HG02870 (cell line): ENCODE measurements at regions not wholly inside any gene's neighbourhood (a gene's known extent, or its start where the extent isn't known, plus 50 kb on each side); places are given as distances from the start of the nearest gene placed in this dataset.

ENCODE experiments used
- ATAC-seq: cut with Tn5 transposase; IDR thresholded peaks from one replicate; pipeline ENCODE4 v1.9.1; 2021; ENCODE audit warnings: mild to moderate bottlenecking, moderate library complexity; ENCODE audit not compliant: unreplicated experiment

DNA sequence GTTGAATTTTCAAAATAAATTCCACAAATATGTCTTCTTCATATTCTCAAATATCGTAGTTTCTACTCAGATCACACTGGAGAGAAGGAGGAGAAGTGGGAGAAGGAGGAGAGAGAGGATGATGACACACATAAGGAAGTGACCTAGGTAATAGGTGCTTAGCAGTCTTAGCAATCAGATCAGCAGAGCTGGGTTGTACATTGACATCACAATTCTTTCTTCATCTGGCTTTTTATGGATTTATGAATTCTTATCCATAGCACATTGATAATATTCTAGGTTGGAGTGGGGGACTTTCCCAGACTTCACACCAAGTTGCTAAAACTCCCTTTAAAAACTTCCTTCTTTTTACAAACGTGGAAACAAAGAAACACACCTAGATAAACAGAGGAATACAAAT lies 86.9 kb downstream of the FGF9 start:
- no peak for ATAC-seq

DNA sequence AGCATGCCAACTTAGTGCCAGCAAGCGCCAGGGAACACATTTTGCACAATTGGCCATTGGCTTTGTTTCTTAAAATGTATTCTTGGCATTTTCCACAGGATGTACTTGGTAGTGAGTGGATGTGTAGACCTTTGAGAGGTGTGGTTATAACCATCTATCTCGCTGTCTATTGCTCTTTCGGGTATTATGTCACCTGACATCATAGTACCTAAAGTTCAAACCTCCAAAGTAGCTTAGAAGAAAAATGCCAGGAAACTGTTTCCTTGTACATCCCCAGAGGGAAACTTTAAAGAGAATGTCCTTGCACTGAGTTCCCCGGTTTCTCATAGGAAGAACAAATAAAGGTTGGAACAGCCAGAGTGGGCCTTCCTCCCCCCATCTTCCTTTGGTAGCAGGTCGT lies 87.6 kb downstream of the FGF9 start:
- no peak for ATAC-seq

DNA sequence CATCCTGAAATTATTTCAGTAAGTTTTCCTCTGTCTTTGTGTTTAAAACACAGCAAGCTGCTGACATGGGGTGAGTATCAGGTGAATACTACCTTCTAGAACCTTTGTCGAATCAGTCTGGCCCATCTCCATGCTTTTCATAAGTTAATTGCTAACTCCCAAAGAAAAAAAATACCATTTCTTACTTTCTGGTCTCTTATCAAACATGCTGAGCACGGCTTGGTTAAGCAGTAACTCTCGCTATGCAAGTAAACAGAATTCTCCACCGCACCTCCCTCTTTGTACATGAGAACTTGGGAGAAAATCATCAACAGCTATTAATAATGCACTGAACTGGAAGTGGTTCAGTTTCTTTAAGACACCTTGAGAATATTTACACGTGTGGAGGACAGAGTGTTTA lies 88.6 kb downstream of the FGF9 start:
- no peak for ATAC-seq

DNA sequence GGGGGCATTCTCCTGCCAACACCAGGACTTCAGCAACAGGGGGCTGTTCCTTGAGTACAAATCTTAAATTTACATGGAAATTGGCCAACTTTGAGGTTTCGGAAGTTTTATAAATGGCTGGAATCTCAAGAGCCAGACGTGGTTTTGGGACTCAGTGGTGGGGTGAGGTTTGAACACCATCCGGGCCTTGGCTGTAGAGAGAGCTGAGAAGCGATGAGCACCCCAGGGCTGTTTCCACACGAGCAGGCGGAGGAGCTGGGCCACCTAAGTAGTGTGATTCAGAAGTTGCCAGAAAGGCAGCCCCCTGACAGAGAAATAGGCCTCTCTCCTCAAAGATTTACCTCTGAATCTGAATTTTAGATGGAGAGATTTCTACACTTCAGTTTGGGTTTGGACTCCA lies 89.0 kb downstream of the FGF9 start:
- no peak for ATAC-seq

DNA sequence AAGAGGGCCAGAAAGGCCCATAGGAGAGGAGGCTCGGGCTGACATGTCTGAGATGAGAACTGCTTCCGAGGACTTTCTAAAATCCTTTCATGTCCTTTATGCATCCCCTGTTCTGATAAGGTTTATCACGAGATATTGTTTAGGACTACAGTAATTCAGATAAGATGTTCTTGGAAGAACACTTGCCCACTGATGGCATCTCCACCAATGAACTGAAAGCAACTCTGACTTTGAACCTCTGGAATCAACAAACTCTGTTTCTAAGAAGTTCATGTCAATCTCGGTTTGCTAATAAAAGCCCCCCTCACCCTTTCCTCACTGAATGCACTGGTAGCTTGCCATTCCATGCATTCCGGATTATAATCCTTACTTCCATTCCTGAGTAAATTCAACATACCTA lies 90.9 kb downstream of the FGF9 start:
- ATAC-seq: no peak

DNA sequence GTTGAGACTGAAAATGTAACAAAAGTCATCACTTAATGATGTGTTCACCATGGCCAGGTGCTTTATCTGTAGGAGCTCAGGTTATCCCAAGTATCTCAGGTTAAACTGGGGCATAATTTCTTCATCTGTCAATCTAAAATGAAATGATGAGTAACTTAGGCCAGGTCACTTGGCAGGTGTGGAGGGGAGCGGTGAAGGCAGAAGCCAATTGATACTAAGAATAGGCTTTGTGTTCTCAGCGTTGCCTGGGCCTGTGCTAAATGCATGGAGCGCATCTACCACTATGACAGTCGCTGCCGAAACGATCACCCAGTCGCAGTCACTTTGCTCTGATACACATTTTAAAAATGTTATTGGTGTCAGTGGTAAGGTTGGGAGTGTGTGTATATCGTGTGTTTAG lies 91.6 kb downstream of the FGF9 start:
- no peak for ATAC-seq

DNA sequence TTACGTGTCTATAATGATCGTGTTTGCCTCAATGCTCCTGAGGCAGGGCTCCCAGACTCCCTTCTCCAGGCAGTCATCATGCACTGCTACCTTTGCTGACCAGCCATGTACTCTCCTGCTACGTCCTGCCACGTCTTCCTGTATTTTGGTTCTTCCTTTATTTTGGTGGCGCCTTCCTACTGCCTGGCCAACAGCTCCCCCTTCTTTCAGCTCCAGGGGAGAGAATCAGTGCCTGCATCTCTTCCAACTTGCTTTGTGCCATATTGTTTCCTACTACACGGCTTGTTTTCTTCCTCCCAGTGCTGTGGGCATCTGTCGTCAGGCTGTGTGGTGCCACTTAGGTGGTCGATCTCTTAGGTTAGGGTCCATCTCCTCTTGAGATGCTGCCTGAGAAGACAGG lies 96.2 kb downstream of the FGF9 start:
- ATAC-seq: no peak

DNA sequence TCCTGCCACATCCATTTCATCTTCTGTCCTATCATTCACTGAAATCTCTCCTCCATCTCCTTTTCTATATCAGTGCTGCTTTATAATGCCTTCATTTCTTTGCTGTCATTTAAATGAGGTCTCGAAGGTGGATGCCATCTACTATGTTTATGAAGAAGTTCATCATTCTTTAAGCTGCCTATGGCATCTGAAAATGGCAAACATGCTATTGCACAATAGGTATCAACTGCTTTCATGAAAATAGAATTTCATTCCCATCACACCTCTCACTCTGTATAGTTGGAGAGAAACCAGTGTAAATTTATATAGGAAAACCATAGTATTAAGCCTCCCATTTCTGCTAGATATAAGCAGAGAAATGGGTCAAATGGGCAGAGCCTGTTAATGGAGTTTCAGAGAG lies 100.2 kb downstream of the FGF9 start:
- ATAC-seq: no peak

DNA sequence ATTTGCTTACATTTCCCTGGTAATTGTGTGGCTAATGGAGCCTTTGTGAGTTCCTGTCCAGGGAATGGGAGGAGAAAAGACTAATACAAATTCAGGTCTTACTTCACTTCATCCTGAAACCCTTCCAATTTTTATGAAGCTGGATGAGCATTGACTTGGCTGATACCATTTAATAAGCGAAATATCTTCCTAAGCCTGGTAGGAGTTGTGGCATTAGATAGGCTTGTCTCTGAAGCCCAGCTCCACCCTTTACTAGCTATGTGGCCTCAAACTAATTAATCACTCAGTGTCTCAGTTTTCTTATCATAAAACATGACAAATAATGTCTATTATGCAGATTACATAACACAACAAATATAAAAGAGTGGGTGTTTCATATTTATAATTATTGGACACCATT lies 106.3 kb downstream of the FGF9 start:
- ATAC-seq: no peak

DNA sequence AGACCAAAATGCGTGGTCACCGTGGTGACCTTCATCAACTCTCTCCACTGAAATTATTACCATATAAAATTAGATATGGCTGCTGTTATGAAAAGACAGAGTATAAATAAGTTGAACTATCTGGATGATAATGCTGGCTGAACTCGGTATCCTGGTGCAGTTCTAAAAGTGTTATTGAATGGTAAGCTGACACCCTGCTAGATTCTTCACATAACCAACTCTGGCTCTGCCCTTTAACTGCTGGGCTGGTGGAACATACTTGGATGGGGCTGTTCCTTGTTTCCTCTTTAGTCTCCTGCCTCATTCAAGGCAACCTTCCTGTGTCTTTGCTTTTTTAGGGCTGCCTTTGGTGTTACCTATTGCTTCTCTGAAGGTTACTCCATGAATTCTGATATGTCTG lies 106.9 kb downstream of the FGF9 start:
- ATAC-seq: no peak

DNA sequence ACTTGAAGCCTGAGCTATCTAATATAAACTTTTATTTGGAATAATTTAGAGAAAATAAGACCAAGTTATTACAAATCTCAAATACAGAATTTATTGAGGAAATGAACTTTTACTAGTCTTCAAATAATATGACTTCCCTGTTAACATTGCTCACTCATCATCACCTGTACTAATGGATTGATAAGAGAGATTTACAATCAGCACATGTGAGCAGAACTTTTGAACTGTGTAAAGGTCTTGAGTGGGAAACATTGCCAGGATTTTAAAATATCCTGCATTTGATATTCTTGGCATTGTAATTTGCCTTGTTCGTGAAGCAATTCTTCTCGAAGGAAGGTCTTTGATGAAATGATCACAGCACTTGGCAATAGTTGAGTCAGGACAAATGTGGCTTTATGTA lies 111.9 kb downstream of the FGF9 start:
- no peak for ATAC-seq

DNA sequence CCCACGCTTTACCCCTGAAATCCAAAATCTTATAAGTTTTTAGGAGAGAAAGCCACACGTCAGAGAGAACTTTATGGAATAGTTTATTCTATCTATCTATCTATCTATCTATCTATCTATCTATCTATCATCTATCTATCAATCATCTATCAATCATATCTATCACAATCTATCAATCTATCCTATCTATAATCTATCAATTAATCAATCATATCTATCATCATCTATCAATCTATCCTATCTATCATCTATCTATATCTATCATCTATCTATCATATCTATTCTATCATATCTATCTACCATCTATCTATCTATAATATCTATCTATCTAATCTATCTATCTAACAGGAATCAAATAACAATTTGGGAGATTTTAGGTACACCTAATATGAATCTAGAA lies 115.1 kb downstream of the FGF9 start:
- no peak for ATAC-seq

DNA sequence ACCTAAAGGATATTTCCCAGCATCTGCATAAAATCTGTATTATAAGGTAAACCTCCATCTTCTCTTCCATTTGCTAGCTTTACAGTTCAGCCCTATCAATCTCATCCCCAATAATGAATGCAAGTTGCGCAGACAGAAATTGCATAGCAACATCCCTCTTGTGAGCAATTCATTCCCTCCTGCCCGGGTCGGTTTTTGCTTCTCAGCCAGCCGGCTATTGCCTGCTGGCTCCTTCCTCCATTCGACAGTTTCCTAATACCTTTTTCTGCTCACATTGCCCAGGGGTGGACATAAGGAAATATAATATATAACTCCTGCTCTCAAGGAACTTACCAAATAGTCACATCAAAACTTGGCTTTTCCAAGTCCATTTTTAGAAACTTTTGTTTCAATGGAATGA lies 125.2 kb downstream of the FGF9 start:
- ATAC-seq: no peak

DNA sequence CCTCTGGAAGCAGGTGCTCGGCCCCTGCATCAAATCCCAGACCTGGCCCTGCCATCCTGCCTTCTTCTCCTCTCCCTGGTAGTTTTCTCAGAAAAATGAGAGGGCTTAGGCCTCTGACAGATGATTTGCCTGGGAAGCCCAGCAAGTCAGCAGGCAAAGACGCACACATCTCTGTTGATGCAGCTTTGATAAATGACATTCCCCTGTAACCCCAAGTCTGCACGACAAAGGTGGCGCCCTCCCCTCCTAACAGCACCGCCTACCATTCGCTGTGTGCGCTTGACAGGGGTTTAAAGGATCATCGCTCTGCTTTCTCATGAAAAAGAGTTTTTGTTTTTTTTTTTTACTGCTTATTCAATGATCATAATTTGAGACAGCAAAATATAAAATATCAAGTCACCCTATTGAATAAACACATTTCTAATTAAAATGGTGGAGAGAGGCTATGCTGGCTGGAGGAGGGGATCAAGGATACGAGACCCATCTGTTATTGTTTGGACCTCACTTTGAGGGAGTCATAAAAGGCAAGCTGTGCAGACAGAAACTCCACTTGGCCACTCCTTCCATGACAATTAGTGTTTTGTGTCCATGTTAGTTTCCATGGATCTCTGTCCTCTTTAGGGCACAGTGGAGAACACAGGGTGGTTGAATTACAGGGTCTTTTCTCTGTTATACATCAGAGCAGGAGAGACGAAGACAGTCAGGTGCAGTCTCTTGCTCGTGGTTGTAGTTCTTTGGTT lies 126.1 kb downstream of the FGF9 start:
- no peak for ATAC-seq

DNA sequence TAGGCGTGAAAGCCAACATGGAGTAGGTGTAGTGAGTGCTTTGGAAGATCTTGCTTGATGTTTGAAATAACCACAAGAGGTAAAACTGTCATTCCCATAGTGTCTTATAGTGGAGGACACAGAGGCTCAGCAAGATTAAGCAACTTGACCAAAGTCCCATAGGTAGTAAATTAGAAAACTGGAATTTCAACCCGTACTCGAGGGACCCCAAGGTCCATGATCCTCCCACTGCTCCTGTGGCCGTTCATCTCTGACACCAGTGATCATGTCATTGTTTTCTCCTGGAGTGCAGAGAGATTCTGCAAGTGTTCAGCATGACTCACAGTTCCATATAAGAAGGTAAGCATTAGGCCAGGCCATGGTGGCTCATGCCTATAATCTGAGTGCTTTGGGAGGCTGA lies 126.9 kb downstream of the FGF9 start:
- ATAC-seq: no peak

DNA sequence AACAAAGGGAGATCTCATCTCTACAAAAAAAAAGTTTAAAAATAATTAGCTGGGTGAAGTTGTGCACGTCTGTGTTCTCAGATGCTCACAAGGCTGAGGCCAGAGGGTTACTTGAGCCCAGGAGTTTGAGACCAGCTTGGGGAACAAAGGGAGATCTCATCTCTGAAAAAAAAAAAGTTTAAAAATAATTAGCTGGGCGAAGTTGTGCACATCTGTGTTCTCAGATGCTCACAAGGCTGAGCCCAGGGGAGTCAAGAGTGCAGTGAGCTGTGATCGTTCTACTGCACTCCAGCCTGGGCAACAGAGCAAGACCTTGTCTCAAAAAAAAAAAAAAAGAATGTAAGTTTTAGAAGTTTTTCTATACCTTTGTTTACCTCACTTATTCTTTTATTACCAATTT lies 127.3 kb downstream of the FGF9 start:
- ATAC-seq: no peak

DNA sequence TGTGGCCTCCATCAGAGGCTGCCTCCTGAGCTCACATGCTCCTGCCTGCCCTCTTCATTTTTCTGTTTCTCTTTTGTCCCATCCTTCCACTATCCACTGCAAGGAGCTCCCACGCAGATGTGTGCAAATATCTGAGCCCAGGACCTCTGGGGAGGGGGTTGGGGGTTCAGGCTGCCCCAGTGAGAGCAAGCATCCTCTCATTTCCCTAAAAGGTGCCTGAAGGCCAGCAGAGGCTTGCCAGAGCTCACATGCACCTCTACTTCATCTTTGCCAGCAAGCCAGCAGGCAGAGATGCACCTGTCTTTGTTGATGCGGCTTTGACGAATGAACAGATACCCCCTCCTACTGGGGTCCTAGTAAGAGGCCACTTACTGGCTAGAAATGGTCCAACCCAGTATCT lies 128.8 kb downstream of the FGF9 start:
- ATAC-seq: no peak

DNA sequence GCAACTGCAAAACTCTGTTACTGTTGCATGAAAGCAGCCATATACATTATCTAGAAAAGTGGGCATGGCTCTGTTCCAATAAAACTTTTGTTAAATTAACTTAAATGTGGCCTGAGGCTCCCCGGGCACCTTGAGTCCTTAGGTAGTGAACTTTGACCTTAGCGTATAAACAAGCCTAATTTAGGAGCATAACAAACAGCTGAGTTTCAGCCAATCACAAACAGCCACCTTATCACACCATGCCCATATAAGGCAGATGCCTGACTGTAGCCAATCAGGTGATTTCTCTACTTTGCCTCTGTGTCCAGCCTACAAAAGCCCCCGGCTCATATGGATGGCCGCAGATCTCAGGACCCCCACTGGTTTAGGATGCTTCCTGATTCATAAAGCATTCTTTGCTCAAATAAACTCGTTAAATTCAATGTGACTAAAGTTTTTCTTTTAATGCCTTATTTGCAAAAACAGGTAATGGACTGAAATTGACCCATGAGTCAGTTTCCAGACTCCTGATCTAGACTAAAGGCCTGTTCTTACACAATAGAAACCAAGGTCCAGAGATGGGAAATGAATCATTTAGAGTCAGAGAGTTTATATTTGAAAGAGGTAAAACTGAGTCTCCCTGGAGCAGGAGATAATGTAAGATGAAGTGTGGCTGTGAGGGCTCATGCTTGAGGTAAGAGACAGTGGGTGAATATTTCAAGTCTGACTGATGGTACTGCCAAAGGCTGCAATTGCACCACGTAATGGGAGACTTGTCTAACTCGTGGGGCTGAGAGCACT lies 130.2 kb downstream of the FGF9 start:
- no peak for ATAC-seq

DNA sequence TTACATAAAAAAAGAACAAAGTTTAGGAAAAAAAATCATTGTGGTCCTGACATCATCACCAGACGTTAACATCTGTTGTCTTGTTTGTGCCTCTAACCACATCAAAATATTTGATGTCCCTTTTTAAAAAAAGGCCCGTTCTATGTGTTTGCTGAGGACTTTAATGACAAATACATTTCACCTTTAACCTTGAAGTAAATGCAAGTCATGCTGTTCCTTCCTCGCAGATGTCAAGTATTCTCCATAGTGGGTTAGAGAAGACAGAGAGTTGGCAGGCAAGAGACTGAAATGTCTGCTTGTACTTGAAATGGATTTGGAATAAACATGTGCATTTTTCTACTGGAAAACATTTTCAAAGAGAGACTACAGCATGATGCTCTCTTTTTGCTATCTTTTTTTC lies 134.9 kb downstream of the FGF9 start:
- no peak for ATAC-seq

DNA sequence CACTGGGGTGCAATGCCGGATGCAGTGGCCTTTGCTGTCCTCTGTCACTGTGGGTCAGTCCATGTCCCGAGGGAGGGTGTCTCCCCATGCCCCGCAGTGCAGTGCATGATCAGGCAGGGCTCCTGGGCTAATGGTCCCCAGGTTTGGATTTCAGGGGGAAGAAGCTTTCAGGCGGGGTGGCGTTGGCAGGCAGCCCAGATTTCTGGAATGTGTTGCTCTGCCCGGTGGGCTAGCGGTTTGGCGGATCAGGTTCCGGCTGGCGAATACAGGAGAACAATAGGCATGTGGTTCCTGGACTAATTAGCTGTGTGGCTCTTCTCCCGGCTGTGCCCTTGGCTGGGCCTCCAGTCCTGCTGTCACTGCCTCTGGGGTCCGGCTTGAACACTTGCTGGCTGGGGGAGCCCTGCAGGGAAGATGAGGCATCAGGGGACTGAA lies 141.3 kb downstream of the FGF9 start:
- ATAC-seq: no peak

DNA sequence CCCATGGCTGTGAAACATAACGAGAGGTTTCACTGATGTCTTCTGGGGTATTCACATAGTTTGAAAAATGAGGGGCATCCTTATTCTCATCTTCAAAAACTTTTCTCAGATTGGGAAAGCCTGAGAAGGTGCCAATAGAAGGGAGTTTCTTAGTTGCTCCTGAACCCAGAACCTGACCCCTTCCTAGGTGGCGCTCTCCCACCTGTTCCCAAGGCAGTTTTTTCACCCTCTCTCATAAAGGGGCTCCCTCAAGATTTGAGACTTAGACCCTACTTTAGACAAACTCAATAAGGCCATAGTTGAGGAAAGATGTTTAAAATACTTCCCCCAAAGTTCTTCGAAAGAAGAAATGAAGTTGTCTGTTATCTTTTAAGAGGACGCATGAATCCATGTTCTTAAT lies 142.2 kb downstream of the FGF9 start:
- no peak for ATAC-seq

DNA sequence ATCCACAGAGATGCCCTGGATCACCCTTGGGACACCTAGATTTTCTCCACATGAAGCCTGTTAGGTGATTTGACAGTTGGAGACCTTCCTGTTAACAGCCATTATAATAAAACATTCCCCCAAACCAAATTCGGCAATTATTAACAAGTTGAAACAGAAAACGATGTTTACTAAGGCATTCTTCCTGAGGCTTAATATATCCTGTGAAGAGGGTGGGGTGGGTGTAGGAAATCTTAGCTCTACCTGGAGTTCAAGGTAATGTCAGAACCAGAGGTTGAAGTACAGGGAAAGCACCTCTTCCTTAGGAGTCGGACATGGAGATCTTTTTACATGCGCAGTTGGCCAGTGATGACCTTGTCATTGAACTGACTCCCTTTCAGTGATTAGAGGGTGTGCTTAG lies 143.0 kb downstream of the FGF9 start:
- ATAC-seq: no peak

DNA sequence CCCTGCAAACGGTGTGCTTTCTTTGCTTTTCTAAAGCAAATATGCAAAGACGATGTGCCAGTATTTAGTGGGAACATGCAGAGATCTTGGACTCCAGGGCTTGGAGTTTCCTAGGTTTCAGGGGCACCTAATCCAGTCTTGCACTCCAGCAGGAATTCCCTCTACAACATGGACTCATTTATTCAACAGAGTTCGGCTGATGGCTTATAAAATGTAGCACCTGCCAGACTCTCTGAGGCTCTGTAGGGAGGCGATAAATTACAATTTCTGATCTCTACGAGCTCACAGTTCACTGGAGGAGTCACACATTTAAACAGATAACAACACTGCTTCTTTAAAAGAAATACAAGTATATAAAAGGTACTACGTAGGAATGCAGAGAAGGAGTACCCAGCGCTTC lies 143.7 kb downstream of the FGF9 start:
- no peak for ATAC-seq
